ENCODE measurements at regions not wholly inside any gene's neighbourhood (a gene's known extent, or its start where the extent isn't known, plus 50 kb on each side); places are given as distances from the start of the nearest gene placed in this dataset.

GRCh38 chr2:14759082-14759481 is 126.6 kb downstream of the LRATD1 start:
- no peak for TF ChIP-seq REST (IDR thresholded peaks at IDR 0.05; ENCODE audit: insufficient read depth in 1 of 2, low read depth in 2 of 2, low read length in 1 of 2)
- no peak for TF ChIP-seq CTCF (IDR thresholded peaks at IDR 0.05)

Measured in Panc1 (cell line).